Body of pancreas (tissue), 4 donors: ENCODE measurements at regions not wholly inside any gene's neighbourhood (a gene's known extent, or its start where the extent isn't known, plus 50 kb on each side); places are given as distances from the start of the nearest gene placed in this dataset.

Source experiments
- POLR2A ChIP-seq, 3 donors: fragments of 450-650 bp; IDR thresholded peaks; one replicate each; pipeline ENCODE4 v1.6.1; 2016; ENCODE audit warnings: antibody characterized with exemption in 3 of 3, mild to moderate bottlenecking in 2 of 3
- TF ChIP-seq, protein P1 (sequence below), 7 experiments: fragments of 450-650 bp in 4 of 7; fragments of 200-600 bp in 3 of 7; sonication (generic) in 3 of 7; IDR thresholded peaks; one replicate each; pipeline ENCODE4 v1.5.1; 2016 to 2019; ENCODE audit warnings: antibody characterized with exemption in 7 of 7

DNA sequence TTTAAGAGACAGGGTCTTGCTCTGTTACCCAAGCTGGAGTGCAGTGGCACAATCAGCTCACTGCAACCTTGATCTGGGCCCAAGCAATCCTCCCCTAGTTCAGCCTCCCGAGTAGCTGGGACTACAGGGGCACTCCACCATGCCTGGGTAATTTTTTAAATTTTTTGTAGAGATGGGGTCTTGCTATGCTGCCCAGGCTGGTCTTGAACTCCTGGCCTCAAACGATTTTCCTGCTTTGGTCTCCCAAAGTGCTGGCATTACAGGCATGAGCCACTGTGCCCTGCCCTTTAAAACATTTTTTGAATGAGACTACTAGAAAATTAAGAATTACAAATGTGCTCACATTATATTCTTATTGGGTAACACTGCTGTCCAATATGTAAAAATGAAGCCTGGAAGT, 161.7 kb upstream of the FAM20A start:
- TF ChIP-seq, protein P1, sequence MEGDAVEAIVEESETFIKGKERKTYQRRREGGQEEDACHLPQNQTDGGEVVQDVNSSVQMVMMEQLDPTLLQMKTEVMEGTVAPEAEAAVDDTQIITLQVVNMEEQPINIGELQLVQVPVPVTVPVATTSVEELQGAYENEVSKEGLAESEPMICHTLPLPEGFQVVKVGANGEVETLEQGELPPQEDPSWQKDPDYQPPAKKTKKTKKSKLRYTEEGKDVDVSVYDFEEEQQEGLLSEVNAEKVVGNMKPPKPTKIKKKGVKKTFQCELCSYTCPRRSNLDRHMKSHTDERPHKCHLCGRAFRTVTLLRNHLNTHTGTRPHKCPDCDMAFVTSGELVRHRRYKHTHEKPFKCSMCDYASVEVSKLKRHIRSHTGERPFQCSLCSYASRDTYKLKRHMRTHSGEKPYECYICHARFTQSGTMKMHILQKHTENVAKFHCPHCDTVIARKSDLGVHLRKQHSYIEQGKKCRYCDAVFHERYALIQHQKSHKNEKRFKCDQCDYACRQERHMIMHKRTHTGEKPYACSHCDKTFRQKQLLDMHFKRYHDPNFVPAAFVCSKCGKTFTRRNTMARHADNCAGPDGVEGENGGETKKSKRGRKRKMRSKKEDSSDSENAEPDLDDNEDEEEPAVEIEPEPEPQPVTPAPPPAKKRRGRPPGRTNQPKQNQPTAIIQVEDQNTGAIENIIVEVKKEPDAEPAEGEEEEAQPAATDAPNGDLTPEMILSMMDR (IDR thresholded peaks at IDR 0.05) = no peak
- no peak for TF ChIP-seq POLR2A (IDR thresholded peaks at IDR 0.05)
